ENCODE measurements at regions not wholly inside any gene's neighbourhood (a gene's known extent, or its start where the extent isn't known, plus 50 kb on each side); places are given as distances from the start of the nearest gene placed in this dataset.

- TF ChIP-seq POLR2A (IDR thresholded peaks at IDR 0.05; ENCODE audit: low read depth, low read length) (no peak), POLR2AphosphoS5 (IDR thresholded peaks at IDR 0.05; ENCODE audit: low read depth, low read length) (no peak), TAF1 (IDR thresholded peaks at IDR 0.05; ENCODE audit: borderline replicate concordance, low read depth, low read length) (no peak)
These were observed 151.6 kb upstream of the PTPRK start for GRCh38 chr6:128672023-128672422.
